22Rv1 (cell line): ENCODE measurements at regions not wholly inside any gene's neighbourhood (a gene's known extent, or its start where the extent isn't known, plus 50 kb on each side); places are given as distances from the start of the nearest gene placed in this dataset.
A peak's percentile ranks its signal among the peaks of the same experiment; 100 is the strongest.
"Not testable (repeated sequence)": the region's sequence is repeated elsewhere in the genome, so short reads cannot be mapped to it uniquely, and the experiment has no call there.

ENCODE experiments used
- H3K27ac ChIP-seq: fragments of 450-650 bp; 2 replicates; pipeline ENCODE4 v1.5.1; 2017
- CTCF ChIP-seq: fragments of 450-650 bp; IDR thresholded peaks from 2 replicates; pipeline ENCODE4 v1.5.1; 2017; ENCODE audit warnings: mild to moderate bottlenecking
- ZFX ChIP-seq: fragments of 450-650 bp; IDR thresholded peaks from 2 replicates; pipeline ENCODE4 v1.6.1; 2017; ENCODE audit warnings: antibody characterized with exemption, borderline replicate concordance

- H3K27ac ChIP-seq: no peak overlapping the region
- TF ChIP-seq CTCF: no peak
- TF ChIP-seq ZFX: no peak
Observed at GRCh38 chr17:45631941-45632340, 141.4 kb upstream of the PLEKHM1 start.

- TF ChIP-seq CTCF (no peak), ZFX (no peak)
- H3K27ac ChIP-seq: no peak overlapping the region
Observed at GRCh38 chr17:45639297-45639849, 144.7 kb upstream of the CRHR1 start.

GRCh38 chr17:45640141-45640850, 143.8 kb upstream of the CRHR1 start:
- TF ChIP-seq CTCF (peak; percentile 98), ZFX (no peak)

GRCh38 chr17:45641541-45641940, 142.6 kb upstream of the CRHR1 start:
- no peak for TF ChIP-seq CTCF
- H3K27ac ChIP-seq: no peak overlapping the region

More at GRCh38 chr17:45640141-45640850, 143.8 kb upstream of the CRHR1 start:
- no peak overlapping the region for H3K27ac ChIP-seq

- no peak overlapping the region for H3K27ac ChIP-seq
- no peak for TF ChIP-seq CTCF
- no peak for TF ChIP-seq ZFX
Observed at GRCh38 chr17:45643591-45643990, 140.5 kb upstream of the CRHR1 start.

- H3K27ac ChIP-seq: not testable (repeated sequence)
Observed at GRCh38 chr17:45644637-45645036, 139.5 kb upstream of the CRHR1 start.

- no peak overlapping the region for H3K27ac ChIP-seq
- TF ChIP-seq CTCF (no peak), ZFX (no peak)
Observed at GRCh38 chr17:45645330-45645729, 138.8 kb upstream of the CRHR1 start.
